ENCODE measurements at regions not wholly inside any gene's neighbourhood (a gene's known extent, or its start where the extent isn't known, plus 50 kb on each side); places are given as distances from the start of the nearest gene placed in this dataset.

- TF ChIP-seq, protein P1, sequence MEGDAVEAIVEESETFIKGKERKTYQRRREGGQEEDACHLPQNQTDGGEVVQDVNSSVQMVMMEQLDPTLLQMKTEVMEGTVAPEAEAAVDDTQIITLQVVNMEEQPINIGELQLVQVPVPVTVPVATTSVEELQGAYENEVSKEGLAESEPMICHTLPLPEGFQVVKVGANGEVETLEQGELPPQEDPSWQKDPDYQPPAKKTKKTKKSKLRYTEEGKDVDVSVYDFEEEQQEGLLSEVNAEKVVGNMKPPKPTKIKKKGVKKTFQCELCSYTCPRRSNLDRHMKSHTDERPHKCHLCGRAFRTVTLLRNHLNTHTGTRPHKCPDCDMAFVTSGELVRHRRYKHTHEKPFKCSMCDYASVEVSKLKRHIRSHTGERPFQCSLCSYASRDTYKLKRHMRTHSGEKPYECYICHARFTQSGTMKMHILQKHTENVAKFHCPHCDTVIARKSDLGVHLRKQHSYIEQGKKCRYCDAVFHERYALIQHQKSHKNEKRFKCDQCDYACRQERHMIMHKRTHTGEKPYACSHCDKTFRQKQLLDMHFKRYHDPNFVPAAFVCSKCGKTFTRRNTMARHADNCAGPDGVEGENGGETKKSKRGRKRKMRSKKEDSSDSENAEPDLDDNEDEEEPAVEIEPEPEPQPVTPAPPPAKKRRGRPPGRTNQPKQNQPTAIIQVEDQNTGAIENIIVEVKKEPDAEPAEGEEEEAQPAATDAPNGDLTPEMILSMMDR (IDR thresholded peaks at IDR 0.05; ENCODE audit: insufficient read depth, low read length) = no peak
- DNase-seq (ENCODE audit: low read depth) = no peak
- H3K4me3 ChIP-seq (ENCODE audit: low read depth, low read length) = no peak overlapping the region
Observed at GRCh38 chr12:105942281-105942680, 196.5 kb downstream of the NUAK1 start.

DNA sequence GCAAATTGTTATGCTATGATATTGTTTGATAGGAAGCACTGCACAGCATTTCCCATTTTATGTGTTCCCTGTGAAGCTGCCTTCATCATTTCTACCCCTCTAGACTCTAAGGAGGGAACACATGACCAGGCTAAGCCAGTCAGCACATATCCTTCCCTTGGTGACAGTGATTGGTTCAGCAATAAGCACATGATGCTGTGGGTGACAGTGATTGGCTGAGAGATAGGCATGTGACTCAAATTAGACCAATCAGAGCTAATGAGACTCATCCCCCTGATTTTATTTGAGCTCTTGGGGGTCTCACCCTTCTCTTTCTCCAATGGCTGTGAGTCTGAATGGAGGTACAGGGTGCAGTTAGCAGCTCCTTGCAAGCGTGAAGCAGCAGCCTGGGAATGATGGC is 195.2 kb downstream of the NUAK1 start:
- TF ChIP-seq, protein P1 (IDR thresholded peaks at IDR 0.05; ENCODE audit: insufficient read depth, low read length) = no peak
- no peak for DNase-seq (ENCODE audit: low read depth)
- no peak overlapping the region for H3K4me3 ChIP-seq (ENCODE audit: low read depth, low read length)

- DNase-seq (ENCODE audit: low read depth) = no peak
- TF ChIP-seq, protein P1 (IDR thresholded peaks at IDR 0.05; ENCODE audit: insufficient read depth, low read length) = no peak
- H3K4me3 ChIP-seq (ENCODE audit: low read depth, low read length) = no peak overlapping the region
Observed at GRCh38 chr12:105944628-105945027, 194.1 kb downstream of the NUAK1 start.

DNA sequence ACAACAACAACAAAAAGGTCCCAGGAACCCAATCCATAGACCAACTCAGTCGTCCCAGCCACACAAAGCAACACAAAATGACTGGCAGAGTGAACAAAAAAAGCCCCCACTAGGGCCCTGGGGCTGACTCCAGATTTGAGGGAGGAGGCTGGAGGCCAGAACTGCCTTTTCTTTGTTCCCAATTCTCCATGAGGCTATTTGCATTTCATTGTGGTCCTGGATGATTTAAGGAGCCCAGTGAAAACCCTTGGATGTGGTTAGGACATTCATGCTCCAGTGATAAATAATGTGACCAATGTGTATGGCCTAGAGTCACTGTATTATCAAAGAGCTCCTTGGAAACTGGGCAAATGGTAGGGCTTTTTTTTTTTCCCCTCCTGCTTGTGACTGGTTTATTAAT is 192.9 kb downstream of the NUAK1 start:
- peak; percentile 25 for DNase-seq (ENCODE audit: low read depth)
- TF ChIP-seq, protein P1 (IDR thresholded peaks at IDR 0.05; ENCODE audit: insufficient read depth, low read length) = no peak
- H3K4me3 ChIP-seq (ENCODE audit: low read depth, low read length) = no peak overlapping the region

DNA sequence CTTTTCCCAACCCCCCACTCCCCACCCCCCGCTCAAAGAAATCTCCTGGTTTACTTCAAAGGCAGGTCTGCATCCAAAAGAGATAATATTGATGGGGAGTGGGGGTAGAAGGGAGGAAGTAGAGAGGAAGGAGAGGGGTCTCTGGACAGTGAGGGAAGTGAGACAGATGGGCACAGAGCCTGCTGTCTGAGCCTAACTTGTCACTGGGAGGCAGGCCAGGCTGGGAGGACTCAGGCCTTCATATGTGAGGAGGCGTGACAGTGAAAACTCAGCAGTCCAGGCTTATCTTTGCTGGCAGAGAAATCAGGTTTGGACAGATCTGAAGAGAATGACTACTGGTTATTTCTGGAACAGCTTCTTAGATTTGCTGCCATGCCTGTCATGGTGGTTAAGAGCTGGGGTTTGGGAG is 192.3 kb downstream of the NUAK1 start:
- H3K4me3 ChIP-seq (ENCODE audit: low read depth, low read length) = no peak overlapping the region
- peak; percentile 82 for DNase-seq (ENCODE audit: low read depth)
- TF ChIP-seq, protein P1 (IDR thresholded peaks at IDR 0.05; ENCODE audit: insufficient read depth, low read length) = no peak

GRCh38 chr12:105947906-105948305 is 190.8 kb downstream of the NUAK1 start:
- no peak for DNase-seq (ENCODE audit: low read depth)
- TF ChIP-seq, protein P1 (IDR thresholded peaks at IDR 0.05; ENCODE audit: insufficient read depth, low read length) = no peak
- H3K4me3 ChIP-seq (ENCODE audit: low read depth, low read length) = no peak overlapping the region

- DNase-seq (ENCODE audit: low read depth) = peak; percentile 65
- H3K4me3 ChIP-seq (ENCODE audit: low read depth, low read length) = no peak overlapping the region
- TF ChIP-seq, protein P1 (IDR thresholded peaks at IDR 0.05; ENCODE audit: insufficient read depth, low read length) = no peak
Observed at GRCh38 chr12:105948331-105948730, 190.4 kb downstream of the NUAK1 start.

Data from fibroblast of the aortic adventitia (primary cell).